Left forelimb (tissue), 1 donor: ENCODE measurements at regions not wholly inside any gene's neighbourhood (a gene's known extent, or its start where the extent isn't known, plus 50 kb on each side); places are given as distances from the start of the nearest gene placed in this dataset.
"Not testable (repeated sequence)": the region's sequence is repeated elsewhere in the genome, so short reads cannot be mapped to it uniquely, and the experiment has no call there.

Source experiments
- DNase-seq: peaks from one replicate; pipeline ENCODE4 v3.0.0-alpha.2; 2018; ENCODE audit warnings: low spot score

- peak; percentile 50 for DNase-seq
Measured at GRCh38 chr15:56568466-56569167, 103.7 kb upstream of the MNS1 start.

GRCh38 chr15:56557415-56557814 is 92.5 kb upstream of the MNS1 start:
- no peak for DNase-seq

GRCh38 chr15:56553486-56553885 is 88.5 kb upstream of the MNS1 start:
- no peak for DNase-seq

- no peak for DNase-seq
Measured at GRCh38 chr15:56552659-56553058, 87.7 kb upstream of the MNS1 start.

GRCh38 chr15:56540570-56540969 is 75.6 kb upstream of the MNS1 start:
- not testable (repeated sequence) for DNase-seq

- not testable (repeated sequence) for DNase-seq
Measured at GRCh38 chr15:56540157-56540556, 75.2 kb upstream of the MNS1 start.

GRCh38 chr15:56538901-56539545 is 74.1 kb upstream of the MNS1 start:
- DNase-seq = no peak

GRCh38 chr15:56537881-56538280 is 72.9 kb upstream of the MNS1 start:
- DNase-seq = peak; percentile 75

- DNase-seq = no peak
Measured at GRCh38 chr15:56534728-56535127, 69.8 kb upstream of the MNS1 start.

GRCh38 chr15:56533731-56534403 is 68.9 kb upstream of the MNS1 start:
- no peak for DNase-seq

- no peak for DNase-seq
Measured at GRCh38 chr15:56532721-56533460, 68.0 kb upstream of the MNS1 start.

GRCh38 chr15:56530157-56530556 is 65.2 kb upstream of the MNS1 start:
- DNase-seq = no peak

GRCh38 chr15:56528136-56528535 is 63.2 kb upstream of the MNS1 start:
- DNase-seq = no peak

GRCh38 chr15:56524915-56525314 is 60.0 kb upstream of the MNS1 start:
- DNase-seq = no peak

GRCh38 chr15:56523521-56523920 is 58.6 kb upstream of the MNS1 start:
- no peak for DNase-seq

- DNase-seq = no peak
Measured at GRCh38 chr15:56519000-56519399, 54.1 kb upstream of the MNS1 start.
